Nephron progenitor cell (in vitro differentiated cells): ENCODE measurements at regions not wholly inside any gene's neighbourhood (a gene's known extent, or its start where the extent isn't known, plus 50 kb on each side); places are given as distances from the start of the nearest gene placed in this dataset.
A peak's percentile ranks its signal among the peaks of the same experiment; 100 is the strongest.

Source experiments
- DNase-seq: peaks from one replicate; pipeline ENCODE4 v3.0.0; 2021
- H3K27ac Mint-ChIP-seq: 2 replicates; pipeline ENCODE4 v1.8.0; 2021; ENCODE audit warnings: mild to moderate bottlenecking, moderate library complexity, mixed read lengths
- H3K27me3 Mint-ChIP-seq: 2 replicates; pipeline ENCODE4 v1.8.0; 2021; ENCODE audit warnings: mild to moderate bottlenecking, low read depth, mixed read lengths; ENCODE audit not compliant: poor library complexity
- H3K36me3 Mint-ChIP-seq: 2 replicates; pipeline ENCODE4 v1.8.0; 2021; ENCODE audit warnings: low read depth, mixed read lengths
- H3K4me1 Mint-ChIP-seq: 2 replicates; pipeline ENCODE4 v1.8.0; 2021; ENCODE audit warnings: mixed read lengths
- H3K4me3 Mint-ChIP-seq: 2 replicates; pipeline ENCODE4 v1.8.0; 2021; ENCODE audit warnings: mild to moderate bottlenecking, moderate library complexity, mixed read lengths
- H3K9me3 Mint-ChIP-seq: 2 replicates; pipeline ENCODE4 v1.8.0; 2021; ENCODE audit warnings: mild to moderate bottlenecking, moderate library complexity, mixed read lengths
- CTCF ChIP-seq: fragments of 200-600 bp; sonication (generic); IDR thresholded peaks from 2 replicates; pipeline ENCODE4 v1.5.0; 2021; ENCODE audit warnings: antibody characterized with exemption

GRCh38 chr20:11808841-11809240 is 108.9 kb upstream of the BTBD3 start:
- Mint-ChIP-seq H3K36me3 (no peaks in the 10 kb centered on the region), H3K9me3 (peaks cover 1% of the 10 kb centered on the region), H3K4me3 (no peak overlapping the region), H3K27me3 (no peaks in the 10 kb centered on the region), H3K4me1 (peaks cover 21% of the 10 kb centered on the region), H3K27ac (no peak overlapping the region)
- no peak for DNase-seq
- TF ChIP-seq CTCF, result no peak

- H3K4me1 Mint-ChIP-seq, result peaks cover 21% of the 10 kb centered on the region
- no peaks in the 10 kb centered on the region for H3K9me3 Mint-ChIP-seq
- no peak for TF ChIP-seq CTCF
- H3K36me3 Mint-ChIP-seq, result no peaks in the 10 kb centered on the region
- H3K27me3 Mint-ChIP-seq, result no peaks in the 10 kb centered on the region
- no peak overlapping the region for H3K4me3 Mint-ChIP-seq
- DNase-seq, result no peak
- H3K27ac Mint-ChIP-seq, result no peak overlapping the region
Observed at GRCh38 chr20:11810311-11811083, 107.2 kb upstream of the BTBD3 start.

- no peak for TF ChIP-seq CTCF
- H3K4me1 Mint-ChIP-seq, result peaks cover 14% of the 10 kb centered on the region
- no peaks in the 10 kb centered on the region for H3K9me3 Mint-ChIP-seq
- H3K4me3 Mint-ChIP-seq, result no peak overlapping the region
- H3K36me3 Mint-ChIP-seq, result no peaks in the 10 kb centered on the region
- H3K27me3 Mint-ChIP-seq, result no peaks in the 10 kb centered on the region
- H3K27ac Mint-ChIP-seq, result peak overlapping the region; percentile 8
- no peak for DNase-seq
Observed at GRCh38 chr20:11813106-11813890, 104.4 kb upstream of the BTBD3 start.

- H3K27me3 Mint-ChIP-seq, result no peaks in the 10 kb centered on the region
- TF ChIP-seq CTCF, result no peak
- no peak overlapping the region for H3K27ac Mint-ChIP-seq
- H3K9me3 Mint-ChIP-seq, result no peaks in the 10 kb centered on the region
- H3K4me3 Mint-ChIP-seq, result no peak overlapping the region
- H3K4me1 Mint-ChIP-seq, result peaks cover 14% of the 10 kb centered on the region
- no peaks in the 10 kb centered on the region for H3K36me3 Mint-ChIP-seq
- no peak for DNase-seq
Observed at GRCh38 chr20:11814267-11814666, 103.4 kb upstream of the BTBD3 start.

GRCh38 chr20:11820838-11821237 is 96.9 kb upstream of the BTBD3 start:
- no peak for TF ChIP-seq CTCF
- H3K4me1 Mint-ChIP-seq, result peaks cover 8% of the 10 kb centered on the region
- DNase-seq, result no peak
- no peak overlapping the region for H3K27ac Mint-ChIP-seq
- no peaks in the 10 kb centered on the region for H3K36me3 Mint-ChIP-seq
- H3K9me3 Mint-ChIP-seq, result peaks cover 5% of the 10 kb centered on the region
- H3K4me3 Mint-ChIP-seq, result no peak overlapping the region
- H3K27me3 Mint-ChIP-seq, result no peaks in the 10 kb centered on the region

GRCh38 chr20:11822540-11822794 is 95.2 kb upstream of the BTBD3 start:
- Mint-ChIP-seq H3K27me3 (no peaks in the 10 kb centered on the region), H3K27ac (no peak overlapping the region), H3K36me3 (no peaks in the 10 kb centered on the region), H3K9me3 (peaks cover 5% of the 10 kb centered on the region), H3K4me1 (no peaks in the 10 kb centered on the region), H3K4me3 (no peak overlapping the region)
- no peak for DNase-seq
- TF ChIP-seq CTCF, result no peak
